Psoas muscle (tissue), 7 donors: ENCODE measurements at regions not wholly inside any gene's neighbourhood (a gene's known extent, or its start where the extent isn't known, plus 50 kb on each side); places are given as distances from the start of the nearest gene placed in this dataset.

Source experiments
- ATAC-seq, 4 donors: fragments of 200-7000 bp; cut with Tn5 transposase; one replicate each; pipeline ENCODE4 v1.9.1; 2020; ENCODE audit warnings: moderate library complexity in 3 of 4, mild to moderate bottlenecking in 2 of 4
- DNase-seq, 2 donors: peaks; one replicate each; pipeline ENCODE4 v3.0.0-alpha.2; 2020
- H3K27ac ChIP-seq: fragments of 200-600 bp; one replicate; pipeline ENCODE4 v1.8.0; 2022
- H3K27me3 ChIP-seq, 3 donors: fragments of 200-600 bp in 1 of 3; one replicate each; pipeline versions ENCODE4 v1.6.1 to v1.8.0; 2013 to 2022; ENCODE audit warnings: low read length in 2 of 3, mild to moderate bottlenecking in 2 of 3, moderate library complexity in 1 of 3; ENCODE audit not compliant: insufficient read depth in 3 of 3
- H3K36me3 ChIP-seq, 2 donors: fragments of 200-600 bp in 1 of 2; one replicate each; pipeline versions ENCODE4 v1.6.1 to v1.8.0; 2013 to 2022; ENCODE audit warnings: low read depth in 1 of 2, mild to moderate bottlenecking in 1 of 2, moderate library complexity in 1 of 2; ENCODE audit not compliant: insufficient read depth in 1 of 2
- H3K4me1 ChIP-seq: fragments of 200-600 bp; one replicate; pipeline ENCODE4 v1.8.0; 2022
- H3K4me3 ChIP-seq: fragments of 200-600 bp; one replicate; pipeline ENCODE4 v1.8.0; 2022; ENCODE audit warnings: mild to moderate bottlenecking
- H3K9me3 ChIP-seq: fragments of 200-600 bp; one replicate; pipeline ENCODE4 v1.8.0; 2022
- WGBS, 3 donors: extraction: QIAGEN DNeasy Blood & Tissue Kit; methylation state at CpG; one replicate each; pipeline versions ENCODE4 v1.1.6 to v1.1.7; 2013; 5-methylcytosine and 5-hydroxymethylcytosine counted together
- intact Hi-C, 2 donors: fragments of 100-400 bp; cut with DNase I; formaldehyde crosslinking; loops; one replicate each; pipeline versions ENCODE4 v1.11.0 to v1.14.2; 2022
- TF ChIP-seq, protein P1 (sequence below): fragments of 200-600 bp; IDR thresholded peaks from one replicate; pipeline ENCODE4 v1.8.0; 2022; ENCODE audit warnings: antibody characterized with exemption
- donor health status: healthy with polysubstance abuse.
- donor health status: DM: no; HTN: no; CAD: no; lungs with moderate emphysema.
- donor health status: Bipolar disorder and iron deficiency.
- donor health status: healthy.
- donor health status: DM: yes; HTN: yes; CAD: no.
- donor health status: DM: no; HTN: no; CAD: no.
- donor health status: DM: yes; HTN: yes; CAD: no.

DNA sequence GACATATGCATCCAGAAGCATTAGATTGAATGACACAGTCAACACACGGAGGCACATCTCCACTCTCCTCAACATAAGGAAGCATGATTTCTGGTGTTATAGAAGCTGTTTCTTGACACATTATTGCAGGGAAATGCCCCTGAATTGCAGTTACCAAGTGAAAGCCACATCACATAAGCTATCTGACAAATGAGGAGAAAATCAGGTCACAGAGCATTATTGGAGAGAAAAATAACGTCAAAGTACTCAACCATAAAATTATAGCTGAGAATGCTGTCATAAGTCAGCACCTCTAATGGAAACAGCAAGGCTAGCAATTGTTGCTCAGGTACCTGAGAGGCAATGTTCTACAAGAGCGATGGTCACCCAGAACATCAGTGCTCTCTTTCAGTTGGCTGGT lies 169.9 kb upstream of the PALMD start:
- no peak for ATAC-seq
- Histone ChIP-seq H3K27ac (no peak overlapping the region), H3K27me3 (no peaks in the 10 kb centered on the region), H3K4me1 (no peaks in the 10 kb centered on the region), H3K9me3 (no peaks in the 10 kb centered on the region), H3K36me3 (no peaks in the 10 kb centered on the region), H3K4me3 (no peak overlapping the region)
- intact Hi-C loops: no loop called here
- 78 to 85% (median 84%) methylated on average over 3 of the region's 3 CpGs for WGBS, 3 donors
- no peak for DNase-seq
- TF ChIP-seq, protein P1, sequence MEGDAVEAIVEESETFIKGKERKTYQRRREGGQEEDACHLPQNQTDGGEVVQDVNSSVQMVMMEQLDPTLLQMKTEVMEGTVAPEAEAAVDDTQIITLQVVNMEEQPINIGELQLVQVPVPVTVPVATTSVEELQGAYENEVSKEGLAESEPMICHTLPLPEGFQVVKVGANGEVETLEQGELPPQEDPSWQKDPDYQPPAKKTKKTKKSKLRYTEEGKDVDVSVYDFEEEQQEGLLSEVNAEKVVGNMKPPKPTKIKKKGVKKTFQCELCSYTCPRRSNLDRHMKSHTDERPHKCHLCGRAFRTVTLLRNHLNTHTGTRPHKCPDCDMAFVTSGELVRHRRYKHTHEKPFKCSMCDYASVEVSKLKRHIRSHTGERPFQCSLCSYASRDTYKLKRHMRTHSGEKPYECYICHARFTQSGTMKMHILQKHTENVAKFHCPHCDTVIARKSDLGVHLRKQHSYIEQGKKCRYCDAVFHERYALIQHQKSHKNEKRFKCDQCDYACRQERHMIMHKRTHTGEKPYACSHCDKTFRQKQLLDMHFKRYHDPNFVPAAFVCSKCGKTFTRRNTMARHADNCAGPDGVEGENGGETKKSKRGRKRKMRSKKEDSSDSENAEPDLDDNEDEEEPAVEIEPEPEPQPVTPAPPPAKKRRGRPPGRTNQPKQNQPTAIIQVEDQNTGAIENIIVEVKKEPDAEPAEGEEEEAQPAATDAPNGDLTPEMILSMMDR: no peak

- no peak overlapping the region for H3K4me3 ChIP-seq
- TF ChIP-seq, protein P1: peak; percentile 79
- H3K4me1 ChIP-seq: no peaks in the 10 kb centered on the region
- no peak overlapping the region for H3K27ac ChIP-seq
- H3K9me3 ChIP-seq: no peaks in the 10 kb centered on the region
- peak; percentile 57 to 71 (median 60) for ATAC-seq
- intact Hi-C loops: loop anchor here (2.0 to 5.0 kb wide), 3 partner anchors 226 to 301 kb away; no protein-coding TSS in a partner anchor
- DNase-seq: no peak
- no peaks in the 10 kb centered on the region for H3K27me3 ChIP-seq
- H3K36me3 ChIP-seq: no peaks in the 10 kb centered on the region
Observed at GRCh38 chr1:99481391-99481996, 164.4 kb upstream of the PALMD start.

GRCh38 chr1:99482286-99482685 lies 163.6 kb upstream of the PALMD start:
- Histone ChIP-seq H3K4me1 (no peaks in the 10 kb centered on the region), H3K4me3 (no peak overlapping the region), H3K27ac (no peak overlapping the region), H3K36me3 (no peaks in the 10 kb centered on the region), H3K27me3 (no peaks in the 10 kb centered on the region), H3K9me3 (no peaks in the 10 kb centered on the region)
- intact Hi-C loops: loop anchor here (5.0 kb wide), 2 partner anchors 225 to 300 kb away; no protein-coding TSS in a partner anchor
- TF ChIP-seq, protein P1: no peak
- WGBS, 3 donors: 87 to 94% (median 90%) methylated on average over 2 of the region's 2 CpGs
- DNase-seq (no peak), ATAC-seq (no peak)

- WGBS, 3 donors: 75 to 85% (median 79%) methylated on average over 4 of the region's 4 CpGs
- Histone ChIP-seq H3K9me3 (no peaks in the 10 kb centered on the region), H3K4me3 (no peak overlapping the region), H3K36me3 (no peaks in the 10 kb centered on the region), H3K27me3 (no peaks in the 10 kb centered on the region), H3K27ac (no peak overlapping the region), H3K4me1 (no peaks in the 10 kb centered on the region)
- intact Hi-C loops: loop anchor here (5.0 kb wide), 2 partner anchors 225 to 300 kb away; no protein-coding TSS in a partner anchor
- TF ChIP-seq, protein P1: no peak
- ATAC-seq: no peak
- DNase-seq: no peak
Observed at GRCh38 chr1:99482750-99483149, 163.2 kb upstream of the PALMD start.

- Histone ChIP-seq H3K9me3 (no peaks in the 10 kb centered on the region), H3K4me3 (no peak overlapping the region), H3K36me3 (no peaks in the 10 kb centered on the region), H3K27me3 (no peaks in the 10 kb centered on the region), H3K27ac (no peak overlapping the region), H3K4me1 (no peaks in the 10 kb centered on the region)
- WGBS, 3 donors: 58 to 77% (median 70%) methylated on average over 2 of the region's 2 CpGs
- TF ChIP-seq, protein P1: no peak
- ATAC-seq: no peak
- DNase-seq: no peak
- intact Hi-C loops: no loop called here
Observed at GRCh38 chr1:99490031-99490430, 155.9 kb upstream of the PALMD start.
